ENCODE measurements at regions not wholly inside any gene's neighbourhood (a gene's known extent, or its start where the extent isn't known, plus 50 kb on each side); places are given as distances from the start of the nearest gene placed in this dataset.

GRCh38 chr3:79869461-79870312 is 101.9 kb upstream of the ROBO1 start:
- DNase-seq = no peak
- no peaks in the 10 kb centered on the region for H3K9me3 ChIP-seq (ENCODE audit: control insufficient read depth, low read length)
- intact Hi-C loops (cut with DNase I) = no loop called here
- no peaks in the 10 kb centered on the region for H3K27me3 ChIP-seq (ENCODE audit: control insufficient read depth in 1 of 2, insufficient read depth in 2 of 2, low read length in 1 of 2)
- WGBS, 2 donors = 93 to 94% methylated on average over 4 of the region's 4 CpGs
- no peak overlapping the region for H3K27ac ChIP-seq (ENCODE audit: low read depth in 1 of 2, low read length in 2 of 2)
- H3K4me3 ChIP-seq (ENCODE audit: low read length in 2 of 2) = no peak overlapping the region
- H3K36me3 ChIP-seq (ENCODE audit: control insufficient read depth in 1 of 2, insufficient read depth in 2 of 2, low read length in 1 of 2) = no peaks in the 10 kb centered on the region
- H3K4me1 ChIP-seq (ENCODE audit: control insufficient read depth in 1 of 2, insufficient read depth in 2 of 2, low read length in 2 of 2) = peaks cover 0 to 2% of the 10 kb centered on the region in 2 donors
- ATAC-seq (ENCODE audit: low FRiP score) = no peak

- intact Hi-C loops (cut with DNase I) = no loop called here
- peaks cover 0 to under 1% of the 10 kb centered on the region in 2 donors for H3K4me1 ChIP-seq (ENCODE audit: control insufficient read depth in 1 of 2, insufficient read depth in 2 of 2, low read length in 2 of 2)
- H3K36me3 ChIP-seq (ENCODE audit: control insufficient read depth in 1 of 2, insufficient read depth in 2 of 2, low read length in 1 of 2) = no peaks in the 10 kb centered on the region
- WGBS, 2 donors = 87 to 90% methylated on average over 2 of the region's 2 CpGs
- ATAC-seq (ENCODE audit: low FRiP score) = no peak
- H3K4me3 ChIP-seq (ENCODE audit: low read length in 2 of 2) = no peak overlapping the region
- no peak for DNase-seq
- no peak overlapping the region for H3K27ac ChIP-seq (ENCODE audit: low read depth in 1 of 2, low read length in 2 of 2)
- H3K27me3 ChIP-seq (ENCODE audit: control insufficient read depth in 1 of 2, insufficient read depth in 2 of 2, low read length in 1 of 2) = no peaks in the 10 kb centered on the region
- H3K9me3 ChIP-seq (ENCODE audit: control insufficient read depth, low read length) = peaks cover 2% of the 10 kb centered on the region
Observed at GRCh38 chr3:79866162-79866561, 98.4 kb upstream of the ROBO1 start.

- DNase-seq = no peak
Observed at GRCh38 chr3:79864077-79864476, 96.3 kb upstream of the ROBO1 start.

GRCh38 chr3:79848876-79849275 is 81.1 kb upstream of the ROBO1 start:
- H3K27me3 ChIP-seq (ENCODE audit: control insufficient read depth in 1 of 2, insufficient read depth in 2 of 2, low read length in 1 of 2) = no peaks in the 10 kb centered on the region
- intact Hi-C loops (cut with DNase I) = no loop called here
- H3K36me3 ChIP-seq (ENCODE audit: control insufficient read depth in 1 of 2, insufficient read depth in 2 of 2, low read length in 1 of 2) = no peaks in the 10 kb centered on the region
- ATAC-seq (ENCODE audit: low FRiP score) (no peak), DNase-seq (no peak)
- H3K4me1 ChIP-seq (ENCODE audit: control insufficient read depth in 1 of 2, insufficient read depth in 2 of 2, low read length in 2 of 2) = no peaks in the 10 kb centered on the region
- H3K27ac ChIP-seq (ENCODE audit: low read depth in 1 of 2, low read length in 2 of 2) = no peak overlapping the region
- WGBS, 2 donors = 91 to 93% methylated on average over 4 of the region's 4 CpGs
- H3K9me3 ChIP-seq (ENCODE audit: control insufficient read depth, low read length) = no peaks in the 10 kb centered on the region
- no peak overlapping the region for H3K4me3 ChIP-seq (ENCODE audit: low read length in 2 of 2)

More at GRCh38 chr3:79864077-79864476, 96.3 kb upstream of the ROBO1 start:
- Histone ChIP-seq H3K27ac (ENCODE audit: low read depth in 1 of 2, low read length in 2 of 2) (no peak overlapping the region), H3K36me3 (ENCODE audit: control insufficient read depth in 1 of 2, insufficient read depth in 2 of 2, low read length in 1 of 2) (no peaks in the 10 kb centered on the region), H3K4me3 (ENCODE audit: low read length in 2 of 2) (no peak overlapping the region), H3K27me3 (ENCODE audit: control insufficient read depth in 1 of 2, insufficient read depth in 2 of 2, low read length in 1 of 2) (no peaks in the 10 kb centered on the region), H3K9me3 (ENCODE audit: control insufficient read depth, low read length) (peaks cover 2% of the 10 kb centered on the region), H3K4me1 (ENCODE audit: control insufficient read depth in 1 of 2, insufficient read depth in 2 of 2, low read length in 2 of 2) (no peaks in the 10 kb centered on the region)
- intact Hi-C loops (cut with DNase I) = no loop called here
- ATAC-seq (ENCODE audit: low FRiP score) = no peak

- WGBS, 2 donors = 57 to 58% methylated on average over 3 of the region's 3 CpGs
- H3K36me3 ChIP-seq (ENCODE audit: control insufficient read depth in 1 of 2, insufficient read depth in 2 of 2, low read length in 1 of 2) = no peaks in the 10 kb centered on the region
- no peak overlapping the region for H3K4me3 ChIP-seq (ENCODE audit: low read length in 2 of 2)
- no peaks in the 10 kb centered on the region for H3K4me1 ChIP-seq (ENCODE audit: control insufficient read depth in 1 of 2, insufficient read depth in 2 of 2, low read length in 2 of 2)
- no peaks in the 10 kb centered on the region for H3K9me3 ChIP-seq (ENCODE audit: control insufficient read depth, low read length)
- ATAC-seq (ENCODE audit: low FRiP score) = no peak
- no peaks in the 10 kb centered on the region for H3K27me3 ChIP-seq (ENCODE audit: control insufficient read depth in 1 of 2, insufficient read depth in 2 of 2, low read length in 1 of 2)
- H3K27ac ChIP-seq (ENCODE audit: low read depth in 1 of 2, low read length in 2 of 2) = no peak overlapping the region
- intact Hi-C loops (cut with DNase I) = no loop called here
- DNase-seq = no peak
Observed at GRCh38 chr3:79847928-79848327, 80.1 kb upstream of the ROBO1 start.

GRCh38 chr3:79846148-79846933 is 78.5 kb upstream of the ROBO1 start:
- H3K9me3 ChIP-seq (ENCODE audit: control insufficient read depth, low read length) = no peaks in the 10 kb centered on the region
- no peaks in the 10 kb centered on the region for H3K4me1 ChIP-seq (ENCODE audit: control insufficient read depth in 1 of 2, insufficient read depth in 2 of 2, low read length in 2 of 2)
- ATAC-seq (ENCODE audit: low FRiP score) = no peak
- H3K27ac ChIP-seq (ENCODE audit: low read depth in 1 of 2, low read length in 2 of 2) = no peak overlapping the region
- no peak overlapping the region for H3K4me3 ChIP-seq (ENCODE audit: low read length in 2 of 2)
- 73% methylated on average over 9 of the region's 9 CpGs for WGBS, 2 donors
- DNase-seq = no peak
- no peaks in the 10 kb centered on the region for H3K36me3 ChIP-seq (ENCODE audit: control insufficient read depth in 1 of 2, insufficient read depth in 2 of 2, low read length in 1 of 2)
- intact Hi-C loops (cut with DNase I) = no loop called here
- no peaks in the 10 kb centered on the region for H3K27me3 ChIP-seq (ENCODE audit: control insufficient read depth in 1 of 2, insufficient read depth in 2 of 2, low read length in 1 of 2)

- Histone ChIP-seq H3K36me3 (ENCODE audit: control insufficient read depth in 1 of 2, insufficient read depth in 2 of 2, low read length in 1 of 2) (no peaks in the 10 kb centered on the region), H3K27ac (ENCODE audit: low read depth in 1 of 2, low read length in 2 of 2) (no peak overlapping the region), H3K27me3 (ENCODE audit: control insufficient read depth in 1 of 2, insufficient read depth in 2 of 2, low read length in 1 of 2) (no peaks in the 10 kb centered on the region), H3K9me3 (ENCODE audit: control insufficient read depth, low read length) (no peaks in the 10 kb centered on the region), H3K4me1 (ENCODE audit: control insufficient read depth in 1 of 2, insufficient read depth in 2 of 2, low read length in 2 of 2) (no peaks in the 10 kb centered on the region), H3K4me3 (ENCODE audit: low read length in 2 of 2) (no peak overlapping the region)
- ATAC-seq (ENCODE audit: low FRiP score) = no peak
- intact Hi-C loops (cut with DNase I) = no loop called here
- DNase-seq = no peak
- WGBS, 2 donors = 76 to 84% methylated on average over 4 of the region's 4 CpGs
Observed at GRCh38 chr3:79845546-79845945, 77.7 kb upstream of the ROBO1 start.

- Histone ChIP-seq H3K9me3 (ENCODE audit: control insufficient read depth, low read length) (no peaks in the 10 kb centered on the region), H3K4me1 (ENCODE audit: control insufficient read depth in 1 of 2, insufficient read depth in 2 of 2, low read length in 2 of 2) (no peaks in the 10 kb centered on the region), H3K27me3 (ENCODE audit: control insufficient read depth in 1 of 2, insufficient read depth in 2 of 2, low read length in 1 of 2) (no peaks in the 10 kb centered on the region), H3K27ac (ENCODE audit: low read depth in 1 of 2, low read length in 2 of 2) (no peak overlapping the region), H3K4me3 (ENCODE audit: low read length in 2 of 2) (no peak overlapping the region), H3K36me3 (ENCODE audit: control insufficient read depth in 1 of 2, insufficient read depth in 2 of 2, low read length in 1 of 2) (no peaks in the 10 kb centered on the region)
- intact Hi-C loops (cut with DNase I) = no loop called here
- 84 to 88% methylated on average over 2 of the region's 2 CpGs for WGBS, 2 donors
- DNase-seq (no peak), ATAC-seq (ENCODE audit: low FRiP score) (no peak)
Observed at GRCh38 chr3:79844176-79844575, 76.4 kb upstream of the ROBO1 start.

- Histone ChIP-seq H3K27me3 (ENCODE audit: control insufficient read depth in 1 of 2, insufficient read depth in 2 of 2, low read length in 1 of 2) (no peaks in the 10 kb centered on the region), H3K27ac (ENCODE audit: low read depth in 1 of 2, low read length in 2 of 2) (no peak overlapping the region), H3K36me3 (ENCODE audit: control insufficient read depth in 1 of 2, insufficient read depth in 2 of 2, low read length in 1 of 2) (no peaks in the 10 kb centered on the region), H3K9me3 (ENCODE audit: control insufficient read depth, low read length) (no peaks in the 10 kb centered on the region), H3K4me1 (ENCODE audit: control insufficient read depth in 1 of 2, insufficient read depth in 2 of 2, low read length in 2 of 2) (no peaks in the 10 kb centered on the region), H3K4me3 (ENCODE audit: low read length in 2 of 2) (no peak overlapping the region)
- DNase-seq (no peak), ATAC-seq (ENCODE audit: low FRiP score) (no peak)
- intact Hi-C loops (cut with DNase I) = no loop called here
Observed at GRCh38 chr3:79843180-79843579, 75.4 kb upstream of the ROBO1 start.

Data from aorta (tissue), 5 donors.